ENCODE measurements at regions not wholly inside any gene's neighbourhood (a gene's known extent, or its start where the extent isn't known, plus 50 kb on each side); places are given as distances from the start of the nearest gene placed in this dataset.

DNA sequence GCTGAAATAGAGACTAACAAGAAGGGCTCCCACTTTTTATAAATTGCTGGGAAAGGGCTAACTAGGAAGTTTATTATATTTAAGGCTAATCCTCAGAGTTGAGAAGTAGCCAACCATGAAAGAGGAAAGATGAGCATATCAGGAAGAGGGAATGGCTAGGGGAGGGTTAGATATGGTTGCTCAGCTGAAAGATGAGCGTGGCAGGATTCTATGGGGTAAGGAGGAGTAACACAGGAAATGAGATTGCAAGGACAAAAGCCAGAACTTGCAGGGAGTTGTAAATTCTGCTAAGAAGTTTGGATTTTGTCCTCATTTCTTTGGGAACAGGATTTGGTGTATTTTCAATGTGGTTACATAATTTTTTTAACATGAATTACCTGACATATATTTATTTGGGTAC, 127.4 kb upstream of the ATP2B1 start:
- WGBS (ENCODE audit: insufficient coverage, insufficient replicate concordance, low lambda C conversion rate, missing lambda C conversion rate) = 92% methylated on average over 1 of the region's 1 CpG
- POLR2A ChIA-PET = no interaction called here
- Histone ChIP-seq H3K79me2 (ENCODE audit: control insufficient read depth, insufficient read depth, low read length) (no peaks in the 10 kb centered on the region), H3K4me1 (ENCODE audit: control insufficient read depth, insufficient read depth, low read length) (no peaks in the 10 kb centered on the region; the same call in 1 of the 2 replicates), H3K4me2 (ENCODE audit: control insufficient read depth, insufficient read depth) (no peak overlapping the region), H3K27me3 (replicated peaks in 1 of 2; ENCODE audit: control insufficient read depth in 2 of 2, insufficient read depth in 2 of 2, low read length in 1 of 2) (no peaks in the 10 kb centered on the region), H3K27ac (ENCODE audit: control insufficient read depth, insufficient read depth) (no peak overlapping the region), H4K20me1 (ENCODE audit: control insufficient read depth, insufficient read depth) (no peaks in the 10 kb centered on the region), H3K9ac (ENCODE audit: control insufficient read depth, insufficient read depth, low read length) (no peak overlapping the region), H2AFZ (ENCODE audit: control insufficient read depth, low read depth, low read length) (no peak overlapping the region), H3K4me3 (no peak overlapping the region), H3K9me3 (replicated peaks; ENCODE audit: control insufficient read depth, insufficient read depth, low read length) (no peaks in the 10 kb centered on the region), H3K36me3 (ENCODE audit: control insufficient read depth in 2 of 2, insufficient read depth in 2 of 2, low read length in 1 of 2) (no peaks in the 10 kb centered on the region)
- SMC1A ChIA-PET (ENCODE audit: uncharacterized antibody, unreplicated experiment) = no interaction called here
- FAIRE-seq (no peak), DNase-seq (ENCODE audit: low read depth, low spot score) (no peak), ATAC-seq (no peak)
- RAD21 ChIA-PET (ENCODE audit: unreplicated experiment) = interaction anchor here (1.2 kb wide), 1 partner anchor 12 kb away, joined by 3 read pairs; no protein-coding TSS in a partner anchor
- in situ Hi-C loops (cut with MboI) (no loop called here), intact Hi-C loops (cut with micrococcal nuclease; ENCODE audit: unreplicated experiment) (no loop called here)
- CTCF ChIA-PET = interaction anchor here (1.5 kb wide), 1 partner anchor 9 kb away, joined by 3 read pairs; no protein-coding TSS in a partner anchor
- no TSS peak for BruUV-seq (replicated peaks)
- TF ChIP-seq ZBED1 (IDR thresholded peaks at IDR 0.05; ENCODE audit: borderline replicate concordance) = no peak
- TF ChIP-seq, protein P1, sequence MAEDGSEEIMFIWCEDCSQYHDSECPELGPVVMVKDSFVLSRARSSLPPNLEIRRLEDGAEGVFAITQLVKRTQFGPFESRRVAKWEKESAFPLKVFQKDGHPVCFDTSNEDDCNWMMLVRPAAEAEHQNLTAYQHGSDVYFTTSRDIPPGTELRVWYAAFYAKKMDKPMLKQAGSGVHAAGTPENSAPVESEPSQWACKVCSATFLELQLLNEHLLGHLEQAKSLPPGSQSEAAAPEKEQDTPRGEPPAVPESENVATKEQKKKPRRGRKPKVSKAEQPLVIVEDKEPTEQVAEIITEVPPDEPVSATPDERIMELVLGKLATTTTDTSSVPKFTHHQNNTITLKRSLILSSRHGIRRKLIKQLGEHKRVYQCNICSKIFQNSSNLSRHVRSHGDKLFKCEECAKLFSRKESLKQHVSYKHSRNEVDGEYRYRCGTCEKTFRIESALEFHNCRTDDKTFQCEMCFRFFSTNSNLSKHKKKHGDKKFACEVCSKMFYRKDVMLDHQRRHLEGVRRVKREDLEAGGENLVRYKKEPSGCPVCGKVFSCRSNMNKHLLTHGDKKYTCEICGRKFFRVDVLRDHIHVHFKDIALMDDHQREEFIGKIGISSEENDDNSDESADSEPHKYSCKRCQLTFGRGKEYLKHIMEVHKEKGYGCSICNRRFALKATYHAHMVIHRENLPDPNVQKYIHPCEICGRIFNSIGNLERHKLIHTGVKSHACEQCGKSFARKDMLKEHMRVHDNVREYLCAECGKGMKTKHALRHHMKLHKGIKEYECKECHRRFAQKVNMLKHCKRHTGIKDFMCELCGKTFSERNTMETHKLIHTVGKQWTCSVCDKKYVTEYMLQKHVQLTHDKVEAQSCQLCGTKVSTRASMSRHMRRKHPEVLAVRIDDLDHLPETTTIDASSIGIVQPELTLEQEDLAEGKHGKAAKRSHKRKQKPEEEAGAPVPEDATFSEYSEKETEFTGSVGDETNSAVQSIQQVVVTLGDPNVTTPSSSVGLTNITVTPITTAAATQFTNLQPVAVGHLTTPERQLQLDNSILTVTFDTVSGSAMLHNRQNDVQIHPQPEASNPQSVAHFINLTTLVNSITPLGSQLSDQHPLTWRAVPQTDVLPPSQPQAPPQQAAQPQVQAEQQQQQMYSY (CRISPR knock-in tag; IDR thresholded peaks at IDR 0.05) = no peak
- no peak for TF ChIP-seq TCF7 (IDR thresholded peaks at IDR 0.05; ENCODE audit: borderline replicate concordance)
- TF ChIP-seq, protein P2, sequence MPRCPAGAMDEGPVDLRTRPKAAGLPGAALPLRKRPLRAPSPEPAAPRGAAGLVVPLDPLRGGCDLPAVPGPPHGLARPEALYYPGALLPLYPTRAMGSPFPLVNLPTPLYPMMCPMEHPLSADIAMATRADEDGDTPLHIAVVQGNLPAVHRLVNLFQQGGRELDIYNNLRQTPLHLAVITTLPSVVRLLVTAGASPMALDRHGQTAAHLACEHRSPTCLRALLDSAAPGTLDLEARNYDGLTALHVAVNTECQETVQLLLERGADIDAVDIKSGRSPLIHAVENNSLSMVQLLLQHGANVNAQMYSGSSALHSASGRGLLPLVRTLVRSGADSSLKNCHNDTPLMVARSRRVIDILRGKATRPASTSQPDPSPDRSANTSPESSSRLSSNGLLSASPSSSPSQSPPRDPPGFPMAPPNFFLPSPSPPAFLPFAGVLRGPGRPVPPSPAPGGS (IDR thresholded peaks at IDR 0.05; ENCODE audit: borderline replicate concordance, insufficient read depth, low read depth, low read length, poor library complexity, severe bottlenecking) = no peak
- no peak for TF ChIP-seq CEBPB (IDR thresholded peaks at IDR 0.05; ENCODE audit: borderline replicate concordance in 1 of 2, low read depth in 2 of 2, low read length in 2 of 2)
- no peak for TF ChIP-seq PAX8 (IDR thresholded peaks at IDR 0.05)
- no peak for TF ChIP-seq HDAC6 (IDR thresholded peaks at IDR 0.05; ENCODE audit: unreplicated experiment)
- TF ChIP-seq RELA (IDR thresholded peaks at IDR 0.05; ENCODE audit: borderline replicate concordance, partially characterized antibody) = no peak
- no peak for TF ChIP-seq NR2F1 (conservative IDR thresholded peaks at IDR 0.05)
- TF ChIP-seq ATF7 (IDR thresholded peaks at IDR 0.05; ENCODE audit: low read depth) = no peak

Measured in GM12878 (cell line).